ENCODE measurements at regions not wholly inside any gene's neighbourhood (a gene's known extent, or its start where the extent isn't known, plus 50 kb on each side); places are given as distances from the start of the nearest gene placed in this dataset.

DNA sequence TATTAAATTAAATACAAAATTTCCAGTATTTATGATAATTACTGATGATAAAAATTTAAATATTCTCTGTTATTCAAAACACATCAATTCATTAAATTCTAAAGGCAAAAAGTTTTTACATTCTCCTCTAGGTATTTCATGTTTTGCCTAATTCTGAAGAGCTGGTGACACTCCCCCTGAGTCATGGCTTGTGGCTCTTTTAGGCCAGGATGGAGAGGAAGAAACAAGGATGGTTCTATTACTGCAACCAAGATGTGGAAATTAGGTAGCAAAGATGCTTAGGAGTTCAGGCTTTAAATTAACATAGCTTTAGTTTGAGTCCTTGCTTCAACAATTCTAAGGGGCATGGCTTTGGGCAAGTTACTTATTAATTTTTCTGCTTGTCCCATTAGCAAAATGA is 1295.8 kb downstream of the EFNA5 start:
- in situ Hi-C loops (cut with HindIII; ENCODE audit: low sequenced_read_pairs), result no loop called here
- no peak for DNase-seq (ENCODE audit: low read depth, low spot score)
- TF ChIP-seq, protein P1, sequence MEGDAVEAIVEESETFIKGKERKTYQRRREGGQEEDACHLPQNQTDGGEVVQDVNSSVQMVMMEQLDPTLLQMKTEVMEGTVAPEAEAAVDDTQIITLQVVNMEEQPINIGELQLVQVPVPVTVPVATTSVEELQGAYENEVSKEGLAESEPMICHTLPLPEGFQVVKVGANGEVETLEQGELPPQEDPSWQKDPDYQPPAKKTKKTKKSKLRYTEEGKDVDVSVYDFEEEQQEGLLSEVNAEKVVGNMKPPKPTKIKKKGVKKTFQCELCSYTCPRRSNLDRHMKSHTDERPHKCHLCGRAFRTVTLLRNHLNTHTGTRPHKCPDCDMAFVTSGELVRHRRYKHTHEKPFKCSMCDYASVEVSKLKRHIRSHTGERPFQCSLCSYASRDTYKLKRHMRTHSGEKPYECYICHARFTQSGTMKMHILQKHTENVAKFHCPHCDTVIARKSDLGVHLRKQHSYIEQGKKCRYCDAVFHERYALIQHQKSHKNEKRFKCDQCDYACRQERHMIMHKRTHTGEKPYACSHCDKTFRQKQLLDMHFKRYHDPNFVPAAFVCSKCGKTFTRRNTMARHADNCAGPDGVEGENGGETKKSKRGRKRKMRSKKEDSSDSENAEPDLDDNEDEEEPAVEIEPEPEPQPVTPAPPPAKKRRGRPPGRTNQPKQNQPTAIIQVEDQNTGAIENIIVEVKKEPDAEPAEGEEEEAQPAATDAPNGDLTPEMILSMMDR (IDR thresholded peaks at IDR 0.05; ENCODE audit: low read depth, low read length), result no peak
- H3K4me3 ChIP-seq (ENCODE audit: low read depth, low read length), result no peak overlapping the region

GRCh38 chr5:106368021-106368420 is 1302.7 kb downstream of the EFNA5 start:
- no peak for DNase-seq (ENCODE audit: low read depth, low spot score)
- no peak overlapping the region for H3K4me3 ChIP-seq (ENCODE audit: low read depth, low read length)
- TF ChIP-seq, protein P1 (IDR thresholded peaks at IDR 0.05; ENCODE audit: low read depth, low read length), result no peak
- in situ Hi-C loops (cut with HindIII; ENCODE audit: low sequenced_read_pairs), result no loop called here

DNA sequence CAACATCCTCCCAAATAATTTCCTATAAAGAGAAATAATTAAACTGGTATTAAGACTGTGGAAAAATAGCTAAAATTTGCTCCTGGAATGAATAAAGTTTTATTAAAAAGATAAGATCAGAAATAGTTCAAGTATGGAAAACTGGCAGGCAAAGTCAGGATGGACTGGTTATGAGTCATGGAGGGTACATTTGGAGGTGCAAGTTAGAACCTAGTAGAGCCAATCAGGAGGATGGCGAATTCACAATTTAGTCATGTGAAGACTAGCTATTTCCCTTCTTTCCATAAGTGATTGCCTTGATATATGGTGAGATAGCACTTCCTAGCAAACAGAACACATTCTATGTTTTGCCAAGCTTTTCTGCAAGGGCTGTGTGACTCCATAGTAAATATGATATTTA is 1303.5 kb downstream of the EFNA5 start:
- TF ChIP-seq, protein P1 (IDR thresholded peaks at IDR 0.05; ENCODE audit: low read depth, low read length), result no peak
- in situ Hi-C loops (cut with HindIII; ENCODE audit: low sequenced_read_pairs), result no loop called here
- H3K4me3 ChIP-seq (ENCODE audit: low read depth, low read length), result no peak overlapping the region
- no peak for DNase-seq (ENCODE audit: low read depth, low spot score)

DNA sequence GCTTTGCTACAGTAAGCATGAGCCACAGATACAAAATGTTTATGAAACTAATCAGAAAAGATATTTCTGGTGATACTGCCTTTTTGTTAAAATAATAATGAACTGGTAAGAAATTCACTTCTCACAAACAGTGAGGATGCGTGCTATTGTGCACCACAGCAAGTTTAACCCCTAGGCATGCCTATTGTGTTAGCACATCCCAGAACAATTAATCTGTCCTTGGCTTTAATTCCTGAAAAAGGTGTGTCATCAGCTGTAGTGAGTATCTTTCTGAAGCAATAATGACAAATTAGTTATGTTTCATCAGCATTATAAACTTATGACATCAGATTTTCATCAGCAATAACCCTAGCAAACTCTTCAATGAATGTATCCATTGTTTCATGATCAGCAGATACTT is 1307.2 kb downstream of the EFNA5 start:
- no peak overlapping the region for H3K4me3 ChIP-seq (ENCODE audit: low read depth, low read length)
- no peak for DNase-seq (ENCODE audit: low read depth, low spot score)
- in situ Hi-C loops (cut with HindIII; ENCODE audit: low sequenced_read_pairs), result no loop called here
- TF ChIP-seq, protein P1 (IDR thresholded peaks at IDR 0.05; ENCODE audit: low read depth, low read length), result no peak

DNA sequence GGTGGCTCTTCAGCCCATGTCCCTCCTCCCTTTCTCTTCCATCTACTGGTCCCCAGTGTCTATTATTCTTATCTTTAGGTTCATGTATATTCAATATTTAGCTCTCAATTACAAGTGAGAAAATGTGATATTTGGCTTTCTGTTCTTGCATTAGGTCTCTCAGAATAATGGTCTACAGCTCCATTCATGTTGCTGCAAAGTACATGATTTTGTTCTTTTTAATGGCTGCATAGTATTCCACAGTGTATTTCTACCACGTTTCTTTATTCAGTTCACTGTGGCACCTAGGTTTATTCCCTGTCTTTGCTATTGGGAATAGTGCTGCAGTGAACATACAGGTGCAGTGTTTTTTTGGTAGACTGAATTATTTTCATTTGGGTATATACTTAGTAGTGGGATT is 1308.8 kb downstream of the EFNA5 start:
- no peak overlapping the region for H3K4me3 ChIP-seq (ENCODE audit: low read depth, low read length)
- TF ChIP-seq, protein P1 (IDR thresholded peaks at IDR 0.05; ENCODE audit: low read depth, low read length), result no peak
- in situ Hi-C loops (cut with HindIII; ENCODE audit: low sequenced_read_pairs), result no loop called here
- DNase-seq (ENCODE audit: low read depth, low spot score), result no peak

GRCh38 chr5:106331415-106331814 is 1339.3 kb downstream of the EFNA5 start:
- peak; percentile 94 for DNase-seq (ENCODE audit: low read depth, low spot score)
- in situ Hi-C loops (cut with HindIII; ENCODE audit: low sequenced_read_pairs), result no loop called here
- TF ChIP-seq, protein P1 (IDR thresholded peaks at IDR 0.05; ENCODE audit: low read depth, low read length), result no peak
- no peak overlapping the region for H3K4me3 ChIP-seq (ENCODE audit: low read depth, low read length)

- no peak for DNase-seq (ENCODE audit: low read depth, low spot score)
- no peak overlapping the region for H3K4me3 ChIP-seq (ENCODE audit: low read depth, low read length)
- in situ Hi-C loops (cut with HindIII; ENCODE audit: low sequenced_read_pairs), result no loop called here
- TF ChIP-seq, protein P1 (IDR thresholded peaks at IDR 0.05; ENCODE audit: low read depth, low read length), result no peak
Measured at GRCh38 chr5:106324356-106324755, 1346.4 kb downstream of the EFNA5 start.
